ENCODE measurements at regions not wholly inside any gene's neighbourhood (a gene's known extent, or its start where the extent isn't known, plus 50 kb on each side); places are given as distances from the start of the nearest gene placed in this dataset.

DNA sequence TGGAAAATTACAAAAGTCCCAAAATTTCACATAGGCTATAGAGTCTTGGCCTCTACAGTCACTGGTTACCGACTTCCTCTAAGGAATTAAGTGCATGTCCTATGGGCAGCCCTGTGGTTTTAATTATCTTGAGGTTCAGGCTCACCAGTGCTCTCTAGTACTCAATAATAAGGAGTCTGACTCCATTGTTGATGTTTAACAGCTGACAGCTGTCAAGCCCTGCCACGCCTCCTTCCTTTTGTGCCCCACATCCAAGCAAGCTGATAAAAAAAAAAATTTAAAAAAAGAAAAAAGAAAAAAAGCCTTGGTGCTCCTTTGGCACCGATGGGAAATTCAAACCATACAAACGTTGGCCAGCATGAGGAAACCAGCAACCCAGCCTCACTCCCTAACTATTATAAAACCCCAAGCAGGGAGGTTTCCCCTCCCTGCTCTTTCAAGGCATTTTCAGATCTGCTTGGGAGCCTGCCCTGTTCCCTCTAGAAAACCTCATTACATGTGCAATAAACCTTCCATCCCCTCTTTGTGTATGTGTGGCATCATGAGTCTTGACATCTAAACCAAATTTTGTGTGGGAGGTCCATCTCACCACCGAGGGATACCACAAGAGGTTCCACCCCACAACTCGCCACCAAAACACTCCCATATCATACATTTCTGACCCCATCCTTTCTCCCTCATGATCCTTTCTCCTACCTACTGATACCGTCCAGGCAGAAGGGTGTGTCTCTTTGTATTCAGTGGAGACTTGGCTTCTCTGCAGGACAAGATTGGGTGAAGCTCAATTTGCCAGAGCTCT, 70.9 kb upstream of the CCDC71L start:
- no peak for TF ChIP-seq YY1 (IDR thresholded peaks at IDR 0.05; ENCODE audit: low read depth)
- TF ChIP-seq TAF1 (IDR thresholded peaks at IDR 0.05; ENCODE audit: low read depth) = no peak
- TF ChIP-seq TEAD4 (IDR thresholded peaks at IDR 0.05) = no peak
- no peak for TF ChIP-seq EGR1 (IDR thresholded peaks at IDR 0.05)
- TF ChIP-seq, protein P1, sequence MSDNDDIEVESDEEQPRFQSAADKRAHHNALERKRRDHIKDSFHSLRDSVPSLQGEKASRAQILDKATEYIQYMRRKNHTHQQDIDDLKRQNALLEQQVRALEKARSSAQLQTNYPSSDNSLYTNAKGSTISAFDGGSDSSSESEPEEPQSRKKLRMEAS (IDR thresholded peaks at IDR 0.05) = no peak
- TF ChIP-seq RAD21 (IDR thresholded peaks at IDR 0.05; ENCODE audit: low read depth) = no peak
- no peak for TF ChIP-seq CREB1 (IDR thresholded peaks at IDR 0.05; ENCODE audit: low read depth)
- TF ChIP-seq EP300 (IDR thresholded peaks at IDR 0.05; ENCODE audit: borderline replicate concordance) = no peak
- no peak for TF ChIP-seq CEBPB (IDR thresholded peaks at IDR 0.05)
- no peak for TF ChIP-seq ZBTB7A (IDR thresholded peaks at IDR 0.05; ENCODE audit: low read depth)
- no peak for TF ChIP-seq TCF12 (IDR thresholded peaks at IDR 0.05; ENCODE audit: low read depth)
- no peak for TF ChIP-seq NFIC (IDR thresholded peaks at IDR 0.05)
- TF ChIP-seq, protein P2, sequence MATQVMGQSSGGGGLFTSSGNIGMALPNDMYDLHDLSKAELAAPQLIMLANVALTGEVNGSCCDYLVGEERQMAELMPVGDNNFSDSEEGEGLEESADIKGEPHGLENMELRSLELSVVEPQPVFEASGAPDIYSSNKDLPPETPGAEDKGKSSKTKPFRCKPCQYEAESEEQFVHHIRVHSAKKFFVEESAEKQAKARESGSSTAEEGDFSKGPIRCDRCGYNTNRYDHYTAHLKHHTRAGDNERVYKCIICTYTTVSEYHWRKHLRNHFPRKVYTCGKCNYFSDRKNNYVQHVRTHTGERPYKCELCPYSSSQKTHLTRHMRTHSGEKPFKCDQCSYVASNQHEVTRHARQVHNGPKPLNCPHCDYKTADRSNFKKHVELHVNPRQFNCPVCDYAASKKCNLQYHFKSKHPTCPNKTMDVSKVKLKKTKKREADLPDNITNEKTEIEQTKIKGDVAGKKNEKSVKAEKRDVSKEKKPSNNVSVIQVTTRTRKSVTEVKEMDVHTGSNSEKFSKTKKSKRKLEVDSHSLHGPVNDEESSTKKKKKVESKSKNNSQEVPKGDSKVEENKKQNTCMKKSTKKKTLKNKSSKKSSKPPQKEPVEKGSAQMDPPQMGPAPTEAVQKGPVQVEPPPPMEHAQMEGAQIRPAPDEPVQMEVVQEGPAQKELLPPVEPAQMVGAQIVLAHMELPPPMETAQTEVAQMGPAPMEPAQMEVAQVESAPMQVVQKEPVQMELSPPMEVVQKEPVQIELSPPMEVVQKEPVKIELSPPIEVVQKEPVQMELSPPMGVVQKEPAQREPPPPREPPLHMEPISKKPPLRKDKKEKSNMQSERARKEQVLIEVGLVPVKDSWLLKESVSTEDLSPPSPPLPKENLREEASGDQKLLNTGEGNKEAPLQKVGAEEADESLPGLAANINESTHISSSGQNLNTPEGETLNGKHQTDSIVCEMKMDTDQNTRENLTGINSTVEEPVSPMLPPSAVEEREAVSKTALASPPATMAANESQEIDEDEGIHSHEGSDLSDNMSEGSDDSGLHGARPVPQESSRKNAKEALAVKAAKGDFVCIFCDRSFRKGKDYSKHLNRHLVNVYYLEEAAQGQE (IDR thresholded peaks at IDR 0.05; ENCODE audit: low read depth) = no peak
- TF ChIP-seq, protein P3, sequence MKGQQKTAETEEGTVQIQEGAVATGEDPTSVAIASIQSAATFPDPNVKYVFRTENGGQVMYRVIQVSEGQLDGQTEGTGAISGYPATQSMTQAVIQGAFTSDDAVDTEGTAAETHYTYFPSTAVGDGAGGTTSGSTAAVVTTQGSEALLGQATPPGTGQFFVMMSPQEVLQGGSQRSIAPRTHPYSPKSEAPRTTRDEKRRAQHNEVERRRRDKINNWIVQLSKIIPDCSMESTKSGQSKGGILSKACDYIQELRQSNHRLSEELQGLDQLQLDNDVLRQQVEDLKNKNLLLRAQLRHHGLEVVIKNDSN (IDR thresholded peaks at IDR 0.05) = no peak
- TF ChIP-seq FOXM1 (IDR thresholded peaks at IDR 0.05; ENCODE audit: borderline replicate concordance, low read depth) = no peak

- TF ChIP-seq CREB1 (IDR thresholded peaks at IDR 0.05; ENCODE audit: low read depth) (no peak), RAD21 (IDR thresholded peaks at IDR 0.05; ENCODE audit: low read depth) (no peak), EP300 (IDR thresholded peaks at IDR 0.05; ENCODE audit: borderline replicate concordance) (no peak), ZBTB7A (IDR thresholded peaks at IDR 0.05; ENCODE audit: low read depth) (no peak), NFIC (IDR thresholded peaks at IDR 0.05) (no peak), FOXM1 (IDR thresholded peaks at IDR 0.05; ENCODE audit: borderline replicate concordance, low read depth) (no peak), TEAD4 (IDR thresholded peaks at IDR 0.05) (no peak), EGR1 (IDR thresholded peaks at IDR 0.05) (no peak), TCF12 (IDR thresholded peaks at IDR 0.05; ENCODE audit: low read depth) (no peak), TAF1 (IDR thresholded peaks at IDR 0.05; ENCODE audit: low read depth) (no peak), YY1 (IDR thresholded peaks at IDR 0.05; ENCODE audit: low read depth) (no peak)
- TF ChIP-seq, protein P2 (IDR thresholded peaks at IDR 0.05; ENCODE audit: low read depth) = no peak
- TF ChIP-seq, protein P3 (IDR thresholded peaks at IDR 0.05) = no peak
- TF ChIP-seq, protein P1 (IDR thresholded peaks at IDR 0.05) = no peak
These were observed 74.7 kb upstream of the CCDC71L start for GRCh38 chr7:106735637-106736036.

GRCh38 chr7:106736123-106736507, 75.2 kb upstream of the CCDC71L start:
- no peak for TF ChIP-seq RAD21 (IDR thresholded peaks at IDR 0.05; ENCODE audit: low read depth)
- TF ChIP-seq, protein P1 (IDR thresholded peaks at IDR 0.05) = no peak
- TF ChIP-seq FOXM1 (IDR thresholded peaks at IDR 0.05; ENCODE audit: borderline replicate concordance, low read depth) = no peak
- TF ChIP-seq TEAD4 (IDR thresholded peaks at IDR 0.05) = no peak
- TF ChIP-seq TAF1 (IDR thresholded peaks at IDR 0.05; ENCODE audit: low read depth) = no peak
- no peak for TF ChIP-seq EGR1 (IDR thresholded peaks at IDR 0.05)
- no peak for TF ChIP-seq ZBTB7A (IDR thresholded peaks at IDR 0.05; ENCODE audit: low read depth)
- TF ChIP-seq YY1 (IDR thresholded peaks at IDR 0.05; ENCODE audit: low read depth) = no peak
- TF ChIP-seq, protein P3 (IDR thresholded peaks at IDR 0.05) = no peak
- TF ChIP-seq, protein P2 (IDR thresholded peaks at IDR 0.05; ENCODE audit: low read depth) = no peak
- no peak for TF ChIP-seq CEBPB (IDR thresholded peaks at IDR 0.05)
- TF ChIP-seq EP300 (IDR thresholded peaks at IDR 0.05; ENCODE audit: borderline replicate concordance) = no peak

Data from Ishikawa (cell line).